Left lung (tissue), 4 donors: ENCODE measurements at regions not wholly inside any gene's neighbourhood (a gene's known extent, or its start where the extent isn't known, plus 50 kb on each side); places are given as distances from the start of the nearest gene placed in this dataset.
A peak's percentile ranks its signal among the peaks of the same experiment; 100 is the strongest.

Experiments used
- ATAC-seq: fragments of 200-7000 bp; cut with Tn5 transposase; one replicate; pipeline ENCODE4 v1.9.1; 2020; ENCODE audit warnings: moderate library complexity
- DNase-seq, 4 donors: peaks; one replicate each; pipeline ENCODE4 v3.0.0-alpha.2; 2013 to 2020
- H3K27ac ChIP-seq, 2 donors: fragments of 200-600 bp; sonication (generic) in 1 of 2; one replicate each; pipeline versions ENCODE4 v1.5.0 to v1.8.0; 2020 to 2021
- H3K27me3 ChIP-seq, 2 donors: fragments of 200-600 bp; sonication (generic) in 1 of 2; one replicate each; pipeline versions ENCODE4 v1.5.0 to v1.8.0; 2020 to 2021
- H3K36me3 ChIP-seq, 2 donors: fragments of 200-600 bp; sonication (generic) in 1 of 2; one replicate each; pipeline versions ENCODE4 v1.5.0 to v1.8.0; 2020 to 2021
- H3K4me1 ChIP-seq, 2 donors: fragments of 200-600 bp; one replicate each; pipeline ENCODE4 v1.8.0; 2021
- H3K4me3 ChIP-seq, 2 donors: fragments of 200-600 bp; sonication (generic) in 1 of 2; one replicate each; pipeline versions ENCODE4 v1.5.0 to v1.8.0; 2020 to 2021; ENCODE audit warnings: mild to moderate bottlenecking in 1 of 2
- H3K9me3 ChIP-seq, 2 donors: fragments of 200-600 bp; sonication (generic) in 1 of 2; one replicate each; pipeline versions ENCODE4 v1.5.0 to v1.8.0; 2020 to 2021
- CTCF ChIP-seq, 2 donors: fragments of 200-600 bp; sonication (generic) in 1 of 2; IDR thresholded peaks; one replicate each; pipeline versions ENCODE4 v1.5.0 to v1.8.0; 2021; ENCODE audit warnings: antibody characterized with exemption in 2 of 2
- intact Hi-C, 2 donors: fragments of 100-400 bp; cut with DNase I; formaldehyde crosslinking; loops; one replicate each; pipeline versions ENCODE4 v1.11.2 to v1.14.2; 2022
- donor health status: DM: no; HTN: yes; CAD: no.
- donor health status: DM: no; HTN: no; CAD: no.

- no peak overlapping the region for H3K4me3 ChIP-seq
- DNase-seq (no peak), ATAC-seq (no peak)
- H3K36me3 ChIP-seq, result no peaks in the 10 kb centered on the region
- no peaks in the 10 kb centered on the region for H3K27me3 ChIP-seq
- H3K4me1 ChIP-seq, result no peaks in the 10 kb centered on the region
- no peak for TF ChIP-seq CTCF (IDR thresholded peaks at IDR 0.05)
- no peak overlapping the region for H3K27ac ChIP-seq
- intact Hi-C loops, result no loop called here
- H3K9me3 ChIP-seq, result peaks cover 6 to 81% of the 10 kb centered on the region in 2 donors
Measured at GRCh38 chr13:73440296-73440895, 381.6 kb downstream of the KLF5 start.

- intact Hi-C loops, result no loop called here
Measured at GRCh38 chr13:73433890-73434289, 375.1 kb downstream of the KLF5 start.

GRCh38 chr13:73433458-73433857, 374.7 kb downstream of the KLF5 start:
- H3K4me1 ChIP-seq, result no peaks in the 10 kb centered on the region
- H3K36me3 ChIP-seq, result no peaks in the 10 kb centered on the region
- intact Hi-C loops, result no loop called here
- no peak overlapping the region for H3K4me3 ChIP-seq
- no peaks in the 10 kb centered on the region for H3K27me3 ChIP-seq
- no peak for ATAC-seq
- DNase-seq, result no peak
- no peak overlapping the region for H3K27ac ChIP-seq
- H3K9me3 ChIP-seq, result peaks cover 0 to 18% of the 10 kb centered on the region in 2 donors
- no peak for TF ChIP-seq CTCF (IDR thresholded peaks at IDR 0.05)

More at GRCh38 chr13:73433890-73434289, 375.1 kb downstream of the KLF5 start:
- no peaks in the 10 kb centered on the region for H3K27me3 ChIP-seq
- DNase-seq, result no peak
- ATAC-seq, result no peak
- H3K4me1 ChIP-seq, result no peaks in the 10 kb centered on the region
- H3K27ac ChIP-seq, result no peak overlapping the region
- H3K9me3 ChIP-seq, result peaks cover 0 to 22% of the 10 kb centered on the region in 2 donors
- TF ChIP-seq CTCF (IDR thresholded peaks at IDR 0.05), result no peak
- H3K36me3 ChIP-seq, result no peaks in the 10 kb centered on the region
- H3K4me3 ChIP-seq, result no peak overlapping the region

- ATAC-seq (peak; percentile 75), DNase-seq (no peak)
- no peak overlapping the region for H3K4me3 ChIP-seq
- no peaks in the 10 kb centered on the region for H3K9me3 ChIP-seq
- intact Hi-C loops, result no loop called here
- TF ChIP-seq CTCF (IDR thresholded peaks at IDR 0.05), result no peak
- H3K27me3 ChIP-seq, result no peaks in the 10 kb centered on the region
- H3K27ac ChIP-seq, result peak overlapping the region in 1 of 2 donors; percentile 10
- no peaks in the 10 kb centered on the region for H3K4me1 ChIP-seq
- no peaks in the 10 kb centered on the region for H3K36me3 ChIP-seq
Measured at GRCh38 chr13:73429701-73430100, 370.9 kb downstream of the KLF5 start.

- Histone ChIP-seq H3K4me1 (no peaks in the 10 kb centered on the region), H3K27me3 (no peaks in the 10 kb centered on the region), H3K36me3 (no peaks in the 10 kb centered on the region), H3K9me3 (no peaks in the 10 kb centered on the region), H3K4me3 (no peak overlapping the region), H3K27ac (no peak overlapping the region)
- no peak for DNase-seq
- ATAC-seq, result peak; percentile 78
- intact Hi-C loops, result no loop called here
- no peak for TF ChIP-seq CTCF (IDR thresholded peaks at IDR 0.05)
Measured at GRCh38 chr13:73428706-73429105, 369.9 kb downstream of the KLF5 start.
